GM23338 (cell line): ENCODE measurements at regions not wholly inside any gene's neighbourhood (a gene's known extent, or its start where the extent isn't known, plus 50 kb on each side); places are given as distances from the start of the nearest gene placed in this dataset.

Experiments used
- ATAC-seq: fragments of 200-7000 bp; cut with Tn5 transposase; 3 replicates; pipeline ENCODE4 v1.9.1; 2020
- DNase-seq: peaks from one replicate; pipeline ENCODE4 v3.0.0-alpha.2; 2015; ENCODE audit warnings: low spot score
- H2AFZ ChIP-seq: fragments of 200-600 bp; sonication (generic); 2 replicates; pipeline ENCODE4 v1.8.0; 2016; ENCODE audit warnings: antibody characterized with exemption, mild to moderate bottlenecking, moderate library complexity
- H3F3A ChIP-seq: fragments of 200-600 bp; sonication (generic); replicated peaks from 2 replicates; pipeline ENCODE4 v1.8.0; 2017; ENCODE audit warnings: antibody characterized with exemption, mixed run types, low read depth
- H3K27ac ChIP-seq: fragments of 200-600 bp; sonication (generic); 2 replicates; pipeline ENCODE4 v1.6.1; 2016; ENCODE audit warnings: low read depth
- H3K27me3 ChIP-seq: fragments of 200-600 bp; sonication (generic); 2 replicates; pipeline ENCODE4 v1.8.0; 2016; ENCODE audit warnings: mild to moderate bottlenecking, mixed run types, moderate library complexity; ENCODE audit not compliant: insufficient read depth
- H3K36me3 ChIP-seq: fragments of 200-600 bp; sonication (generic); 2 replicates; pipeline ENCODE4 v1.8.0; 2016; ENCODE audit warnings: mild to moderate bottlenecking; ENCODE audit not compliant: insufficient read depth
- H3K4me1 ChIP-seq: fragments of 200-600 bp; sonication (generic); 2 replicates; pipeline ENCODE4 v1.8.0; 2016; ENCODE audit warnings: mild to moderate bottlenecking, moderate library complexity; ENCODE audit not compliant: insufficient read depth
- H3K4me2 ChIP-seq: fragments of 200-600 bp; sonication (generic); 2 replicates; pipeline ENCODE4 v1.7.1; 2017; ENCODE audit warnings: mixed run types
- H3K4me3 ChIP-seq: fragments of 200-600 bp; sonication (generic); 2 replicates; pipeline ENCODE4 v1.6.1; 2016; ENCODE audit warnings: mixed run types
- H3K79me2 ChIP-seq: fragments of 200-600 bp; sonication (generic); replicated peaks from 2 replicates; pipeline ENCODE4 v1.8.0; 2017; ENCODE audit warnings: mild to moderate bottlenecking; ENCODE audit not compliant: insufficient read depth
- H3K9me2 ChIP-seq: fragments of 200-600 bp; sonication (generic); 2 replicates; pipeline ENCODE4 v1.8.0; 2017; ENCODE audit not compliant: insufficient read depth
- H4K20me1 ChIP-seq: fragments of 200-600 bp; sonication (generic); replicated peaks from 2 replicates; pipeline ENCODE4 v1.8.0; 2017; ENCODE audit warnings: mild to moderate bottlenecking; ENCODE audit not compliant: insufficient read depth
- H3K27ac Mint-ChIP-seq: 2 replicates; pipeline ENCODE4 v1.8.0; 2020; ENCODE audit warnings: inconsistent platforms, mild to moderate bottlenecking, moderate library complexity, mixed read lengths
- H3K27me3 Mint-ChIP-seq: 3 replicates; pipeline ENCODE4 v1.8.0; 2022; ENCODE audit warnings: low read depth, mild to moderate bottlenecking, moderate library complexity, mixed read lengths, inconsistent platforms; ENCODE audit not compliant: insufficient read depth, poor library complexity
- H3K36me3 Mint-ChIP-seq: 3 replicates; pipeline ENCODE4 v1.8.0; 2021; ENCODE audit warnings: low read depth, mild to moderate bottlenecking, inconsistent platforms, moderate library complexity, mixed read lengths
- H3K4me1 Mint-ChIP-seq: 3 replicates; pipeline ENCODE4 v1.8.0; 2020; ENCODE audit warnings: mild to moderate bottlenecking, inconsistent platforms, mixed read lengths
- H3K4me3 Mint-ChIP-seq: 3 replicates; pipeline ENCODE4 v1.8.0; 2021; ENCODE audit warnings: moderate library complexity, mild to moderate bottlenecking, inconsistent platforms, mixed read lengths
- H3K9me3 Mint-ChIP-seq: 3 replicates; pipeline ENCODE4 v1.8.0; 2020; ENCODE audit warnings: moderate library complexity, mild to moderate bottlenecking, inconsistent platforms, mixed read lengths
- EZH2phosphoT487 ChIP-seq: fragments of 200-600 bp; sonication (generic); IDR thresholded peaks from one replicate; pipeline ENCODE4 v1.8.1; 2018; ENCODE audit warnings: antibody characterized with exemption; ENCODE audit not compliant: unreplicated experiment
- JUNB ChIP-seq: IDR thresholded peaks from one replicate; pipeline ENCODE4 v1.6.1; 2016; ENCODE audit warnings: antibody characterized with exemption; ENCODE audit not compliant: unreplicated experiment
- POLR2AphosphoS5 ChIP-seq: IDR thresholded peaks from 2 replicates; pipeline ENCODE4 v1.6.1; 2016; ENCODE audit warnings: antibody characterized with exemption, low read depth
- ZNF114 ChIP-seq: fragments of 250-450 bp; sonication (Bioruptor Pico); IDR thresholded peaks from 2 replicates; pipeline ENCODE4 v1.5.0; 2020; ENCODE audit warnings: mild to moderate bottlenecking, moderate library complexity
- ZNF331 ChIP-seq: fragments of 250-450 bp; sonication (Bioruptor Pico); IDR thresholded peaks from 2 replicates; pipeline ENCODE4 v1.5.0; 2020; ENCODE audit warnings: low read depth, mild to moderate bottlenecking, moderate library complexity
- ZNF462 ChIP-seq: fragments of 250-450 bp; sonication (Bioruptor Pico); IDR thresholded peaks from 2 replicates; pipeline ENCODE4 v1.5.0; 2020; ENCODE audit warnings: mild to moderate bottlenecking, moderate library complexity

DNA sequence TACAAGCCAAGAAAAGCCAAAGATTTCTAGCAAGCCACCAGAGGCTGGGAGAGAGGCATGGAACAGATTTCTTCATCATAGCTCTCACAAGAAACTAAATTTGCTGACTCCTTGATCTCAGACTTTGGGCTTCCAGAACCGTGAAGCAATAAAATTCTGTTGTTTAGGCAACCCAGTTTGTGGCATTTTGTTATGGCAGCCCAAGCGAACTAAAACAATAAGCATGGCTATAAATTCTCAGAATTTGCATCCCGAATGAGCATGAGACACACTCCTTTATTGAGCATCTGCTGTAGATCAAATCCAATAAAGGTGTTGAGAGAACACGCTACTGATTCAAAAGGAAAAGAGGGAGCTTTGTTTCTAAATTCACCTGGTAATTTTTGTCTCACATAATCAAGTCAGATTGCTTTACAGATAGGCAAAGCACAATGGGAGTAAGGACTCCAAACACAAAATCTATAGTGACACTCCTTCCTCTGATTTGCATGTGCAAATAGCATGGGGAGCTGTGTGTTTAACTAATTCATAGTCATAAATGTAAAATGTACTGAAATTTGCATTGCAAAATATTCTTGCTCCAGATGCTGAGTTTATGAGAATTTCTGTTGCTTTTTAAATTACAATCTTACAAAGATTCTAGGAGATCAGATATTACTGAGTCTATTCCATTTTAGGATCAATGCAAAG lies 308.7 kb downstream of the MED10 start:
- H3K9me2 ChIP-seq: peaks cover 13% of the 10 kb centered on the region; the same call in 1 of the 2 replicates

DNA sequence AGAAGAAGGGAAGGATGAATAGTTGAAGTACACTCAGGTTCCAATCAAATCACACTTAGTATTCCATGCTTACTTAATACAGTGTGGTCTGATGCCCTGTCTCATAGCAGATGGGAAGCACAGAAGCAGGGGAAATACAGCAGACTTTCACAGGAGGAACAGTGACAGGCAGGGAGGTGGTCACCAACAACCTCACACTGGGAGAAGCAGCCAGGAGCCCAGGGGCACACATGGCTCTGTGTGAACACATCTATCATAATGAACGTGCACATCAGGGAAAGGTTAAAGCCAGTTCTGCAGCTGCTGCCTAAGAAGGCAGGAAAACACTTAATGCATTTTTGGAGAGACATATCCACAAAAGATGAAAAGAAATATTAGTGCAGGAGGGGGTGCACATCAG lies 312.3 kb downstream of the MED10 start:
- H3K4me2 ChIP-seq: no peak overlapping the region
- Mint-ChIP-seq H3K27me3 (peaks cover 5% of the 10 kb centered on the region), H3K27ac (no peak overlapping the region), H3K9me3 (peaks cover 17% of the 10 kb centered on the region), H3K36me3 (peaks cover 7% of the 10 kb centered on the region; the same call in 2 of the 3 replicates), H3K4me3 (no peak overlapping the region), H3K4me1 (peaks cover 31% of the 10 kb centered on the region)
- H4K20me1 ChIP-seq: no peaks in the 10 kb centered on the region
- H3K36me3 ChIP-seq: no peaks in the 10 kb centered on the region
- peaks cover 13% of the 10 kb centered on the region for H3K4me1 ChIP-seq
- 0 out of 2 replicates have a peak, but pooled peaks cover 3% of the 10 kb centered on the region for H3K9me2 ChIP-seq
- ATAC-seq (no peak), DNase-seq (no peak)
- H2AFZ ChIP-seq: no peak overlapping the region
- no peak overlapping the region for H3K4me3 ChIP-seq
- no peak overlapping the region for H3K27ac ChIP-seq
- H3K27me3 ChIP-seq: no peaks in the 10 kb centered on the region
- no peaks in the 10 kb centered on the region for H3K79me2 ChIP-seq
- H3F3A ChIP-seq: no peaks in the 10 kb centered on the region
- no peak for TF ChIP-seq ZNF462 (CRISPR knock-in tag)
- TF ChIP-seq JUNB: no peak
- no peak for TF ChIP-seq ZNF114 (CRISPR knock-in tag)
- TF ChIP-seq EZH2phosphoT487: no peak
- TF ChIP-seq ZNF331 (CRISPR knock-in tag): no peak
- no peak for TF ChIP-seq POLR2AphosphoS5

More for the DNA sequence above, 308.7 kb downstream of the MED10 start:
- Histone ChIP-seq H3K4me3 (no peak overlapping the region), H2AFZ (peak overlapping the region; percentile 57; the same call in 1 of the 2 replicates), H3F3A (no peaks in the 10 kb centered on the region), H3K27ac (no peak overlapping the region), H3K4me2 (peak overlapping the region; percentile 62), H3K36me3 (no peaks in the 10 kb centered on the region), H3K27me3 (no peaks in the 10 kb centered on the region), H3K4me1 (peaks cover 13% of the 10 kb centered on the region), H3K79me2 (no peaks in the 10 kb centered on the region), H4K20me1 (no peaks in the 10 kb centered on the region)
- ATAC-seq (no peak), DNase-seq (no peak)
- no peak for TF ChIP-seq POLR2AphosphoS5
- Mint-ChIP-seq H3K27ac (0 out of 2 replicates have a peak overlapping the region, but pooled peaks have one; percentile 25), H3K36me3 (no peaks in the 10 kb centered on the region; the same call in 1 of the 3 replicates), H3K4me1 (peaks cover 31% of the 10 kb centered on the region), H3K4me3 (no peak overlapping the region), H3K27me3 (peaks cover 3% of the 10 kb centered on the region), H3K9me3 (peaks cover 17% of the 10 kb centered on the region)
